HG03025 (cell line): ENCODE measurements at regions not wholly inside any gene's neighbourhood (a gene's known extent, or its start where the extent isn't known, plus 50 kb on each side); places are given as distances from the start of the nearest gene placed in this dataset.

ENCODE experiments used
- ATAC-seq: cut with Tn5 transposase; IDR thresholded peaks from one replicate; pipeline ENCODE4 v1.9.1; 2021; ENCODE audit warnings: mild to moderate bottlenecking, moderate library complexity; ENCODE audit not compliant: unreplicated experiment, low FRiP score

- ATAC-seq: peak; percentile 61
Observed at GRCh38 chr18:55121397-55122170, 162.3 kb upstream of the CCDC68 start.

DNA sequence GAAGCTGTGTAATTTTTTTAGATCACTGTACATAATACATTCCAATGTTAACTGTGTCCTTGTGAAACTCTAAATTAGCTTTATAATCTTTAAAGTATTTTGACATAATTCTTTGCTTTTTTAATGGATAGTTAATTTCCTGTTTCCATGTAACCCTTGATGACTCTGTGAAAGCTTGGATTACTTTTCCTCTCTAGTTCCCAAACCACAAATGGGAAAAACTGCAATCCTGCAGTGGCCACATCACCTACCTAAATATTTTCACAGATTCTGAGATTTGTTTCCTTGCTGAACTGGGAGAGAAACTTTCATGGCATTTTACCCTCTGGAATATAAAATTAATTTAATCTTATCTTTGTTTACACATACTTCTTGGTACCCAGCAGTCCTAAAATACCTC is 161.6 kb upstream of the CCDC68 start:
- ATAC-seq: no peak

- ATAC-seq: no peak
Observed at GRCh38 chr18:55119434-55119833, 160.2 kb upstream of the CCDC68 start.

DNA sequence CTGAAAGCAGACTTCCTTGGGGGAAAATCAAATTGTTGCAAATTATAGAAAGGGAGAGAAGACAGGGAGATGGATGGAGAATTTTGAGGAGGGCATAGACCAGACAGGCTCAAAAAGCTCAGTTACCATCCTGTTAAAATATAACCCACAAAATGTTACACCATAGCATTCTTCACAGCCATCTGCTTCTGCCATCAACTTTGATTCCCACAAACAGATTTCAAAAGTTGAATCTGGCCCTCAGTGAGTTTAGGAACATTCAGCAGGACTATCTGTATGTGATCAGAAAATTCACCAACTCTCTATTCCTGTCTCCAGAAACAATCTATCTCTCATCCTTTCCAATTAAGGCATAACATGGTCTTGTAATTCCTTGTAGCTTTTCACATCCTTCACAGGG is 159.8 kb upstream of the CCDC68 start:
- no peak for ATAC-seq

- ATAC-seq: no peak
Observed at GRCh38 chr18:55116863-55117262, 157.6 kb upstream of the CCDC68 start.

GRCh38 chr18:55115606-55116005 is 156.3 kb upstream of the CCDC68 start:
- ATAC-seq: no peak

DNA sequence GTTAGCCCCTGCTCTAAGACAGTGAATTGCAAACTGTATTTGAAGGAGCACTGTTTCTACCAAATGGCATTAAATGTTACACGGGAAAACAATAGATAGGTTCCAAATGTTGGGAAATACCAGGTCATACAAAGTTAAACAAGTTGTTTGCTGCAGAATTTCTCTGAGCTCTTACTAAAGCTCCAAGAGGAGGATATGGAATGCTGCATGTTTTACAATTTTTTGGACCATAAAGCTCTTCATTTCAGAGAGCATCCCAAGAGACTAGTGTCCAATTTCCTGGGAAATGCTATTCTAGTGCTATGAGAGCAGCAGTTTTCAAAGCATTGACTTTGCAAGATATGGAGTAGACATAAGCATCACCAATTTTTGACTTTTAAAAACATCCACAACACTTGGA is 155.6 kb upstream of the CCDC68 start:
- no peak for ATAC-seq

DNA sequence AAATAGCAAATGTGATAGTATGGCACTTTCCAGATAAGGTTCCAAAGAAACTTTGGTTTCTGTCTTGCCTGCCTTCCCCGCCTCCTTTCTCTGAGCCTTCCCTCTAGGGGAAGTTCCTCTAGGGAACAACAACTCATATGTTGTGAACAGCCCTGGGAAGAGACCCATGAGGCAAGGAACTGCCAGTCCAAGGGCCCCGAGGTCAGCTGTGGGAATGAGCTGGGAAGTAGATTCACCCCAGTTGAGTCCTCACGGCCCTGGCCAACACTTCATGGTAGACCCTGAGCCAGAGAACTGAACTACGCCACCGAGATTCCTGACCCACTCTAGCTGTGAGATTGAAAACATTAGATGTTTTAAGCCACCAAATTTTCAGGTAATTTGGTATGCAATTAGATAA is 154.5 kb upstream of the CCDC68 start:
- ATAC-seq: no peak

GRCh38 chr18:55111271-55111670 is 152.0 kb upstream of the CCDC68 start:
- no peak for ATAC-seq

- no peak for ATAC-seq
Observed at GRCh38 chr18:55110436-55110835, 151.2 kb upstream of the CCDC68 start.

- ATAC-seq: no peak
Observed at GRCh38 chr18:55109818-55110414, 150.7 kb upstream of the CCDC68 start.

- no peak for ATAC-seq
Observed at GRCh38 chr18:55106906-55107305, 147.6 kb upstream of the CCDC68 start.

- no peak for ATAC-seq
Observed at GRCh38 chr18:55106466-55106865, 147.2 kb upstream of the CCDC68 start.

- ATAC-seq: no peak
Observed at GRCh38 chr18:55105873-55106272, 146.6 kb upstream of the CCDC68 start.

DNA sequence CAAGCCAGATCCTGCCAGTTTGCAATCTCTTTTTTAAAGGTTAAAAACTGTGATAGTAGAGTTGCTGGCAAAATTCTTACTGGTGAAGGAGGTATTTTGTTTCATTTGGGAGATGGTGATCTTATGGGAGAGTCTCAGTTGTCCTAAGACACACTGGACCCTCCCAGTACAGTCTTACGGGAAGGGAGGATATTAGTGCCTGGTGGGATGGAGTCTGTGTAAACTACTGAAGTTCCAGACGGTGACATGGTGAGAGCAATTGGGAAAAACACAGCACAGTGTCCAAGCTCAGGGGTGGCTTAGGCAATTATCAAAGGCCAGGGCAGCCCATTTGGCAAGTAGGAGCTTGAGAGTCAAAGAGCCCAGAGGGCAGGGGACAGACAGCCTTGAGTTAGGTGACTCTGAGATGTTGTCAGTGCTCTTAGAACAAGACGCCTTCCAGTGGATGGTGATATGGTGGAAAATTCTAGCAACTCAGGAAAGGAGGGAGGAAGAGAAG is 143.7 kb upstream of the CCDC68 start:
- no peak for ATAC-seq

- ATAC-seq: no peak
Observed at GRCh38 chr18:55102501-55102900, 143.2 kb upstream of the CCDC68 start.

DNA sequence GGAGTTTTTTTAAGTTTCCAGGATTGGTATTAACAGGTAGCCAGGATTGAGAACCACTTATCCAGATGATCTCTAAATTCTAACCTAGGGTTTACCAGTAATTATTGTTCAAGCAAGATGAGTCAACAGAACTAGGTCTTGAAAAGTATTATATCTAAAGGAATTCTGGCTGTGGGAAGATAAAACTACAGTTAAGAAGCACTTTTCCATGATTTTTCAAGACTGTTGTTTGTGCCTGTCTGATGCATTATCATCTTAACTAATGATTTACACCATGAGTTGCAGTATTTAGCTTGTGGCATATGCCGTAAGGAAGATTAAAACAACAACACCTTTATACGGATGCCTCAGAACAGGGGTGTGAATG is 142.2 kb upstream of the CCDC68 start:
- no peak for ATAC-seq

- no peak for ATAC-seq
Observed at GRCh38 chr18:55100817-55101457, 141.7 kb upstream of the CCDC68 start.

DNA sequence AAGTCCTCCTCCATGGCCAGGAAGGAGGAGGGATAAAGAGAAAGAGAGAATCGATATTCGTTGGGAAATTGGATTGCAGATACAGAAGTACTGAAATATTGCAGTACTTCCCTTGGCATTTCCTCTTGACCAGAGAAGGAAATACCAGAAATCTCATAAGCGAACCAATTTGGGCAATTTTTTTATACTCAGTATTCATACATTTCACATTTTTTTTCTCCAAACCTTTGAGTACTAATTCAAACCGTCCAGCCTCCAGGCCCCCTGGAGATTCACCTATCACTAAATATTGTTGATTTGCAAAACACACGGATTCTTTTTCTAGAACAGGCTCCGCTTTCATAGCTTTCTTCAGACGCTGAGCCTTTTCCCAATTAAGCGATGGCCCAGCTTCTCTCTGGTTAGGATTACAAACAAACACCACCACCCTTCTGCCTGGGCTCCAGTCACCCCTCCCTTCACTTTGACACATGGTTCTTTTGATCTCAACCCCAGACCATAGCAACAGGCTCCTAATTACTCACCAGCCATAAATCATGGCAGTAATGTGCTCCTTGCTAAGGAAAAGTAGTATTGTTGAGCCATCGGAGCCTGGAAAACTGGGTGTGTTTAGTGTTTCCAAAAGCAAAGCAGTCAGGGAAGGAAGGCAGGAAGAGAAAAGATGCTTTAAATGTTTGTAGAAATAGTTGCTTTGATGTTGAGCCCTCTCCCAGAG is 138.4 kb upstream of the CCDC68 start:
- ATAC-seq: no peak

DNA sequence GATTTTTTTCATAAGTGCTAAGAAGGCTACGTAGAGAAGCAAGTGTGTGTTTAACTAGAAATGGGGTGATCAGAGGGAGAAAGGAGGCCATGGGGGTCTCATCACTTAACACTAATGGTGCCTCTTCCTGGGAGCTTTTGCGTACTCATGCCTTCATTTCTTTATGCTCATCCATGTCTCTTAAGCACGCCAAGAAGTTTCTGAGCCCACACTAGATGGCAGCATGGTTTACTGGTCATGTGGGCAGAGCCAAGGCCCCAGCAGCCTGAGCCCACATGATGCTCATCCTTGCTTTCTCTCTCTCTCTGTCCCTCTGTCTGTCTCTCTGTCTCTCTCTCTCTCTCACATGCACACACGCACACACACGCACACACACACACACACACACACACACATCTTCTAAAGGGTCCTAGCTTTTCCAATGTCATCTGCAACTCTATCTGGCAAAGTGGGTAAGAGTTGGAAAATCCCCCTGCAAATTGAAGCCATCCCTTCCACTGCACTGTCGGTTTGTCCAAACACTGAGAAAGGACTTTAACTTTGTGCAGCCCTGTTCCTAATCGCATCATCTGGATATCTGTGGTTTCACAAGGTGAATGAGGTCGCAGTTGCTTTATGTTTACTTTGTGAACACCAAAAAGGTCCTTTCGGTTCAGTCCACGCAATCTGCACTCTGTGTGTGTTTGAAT is 137.1 kb upstream of the CCDC68 start:
- ATAC-seq: peak; percentile 63

DNA sequence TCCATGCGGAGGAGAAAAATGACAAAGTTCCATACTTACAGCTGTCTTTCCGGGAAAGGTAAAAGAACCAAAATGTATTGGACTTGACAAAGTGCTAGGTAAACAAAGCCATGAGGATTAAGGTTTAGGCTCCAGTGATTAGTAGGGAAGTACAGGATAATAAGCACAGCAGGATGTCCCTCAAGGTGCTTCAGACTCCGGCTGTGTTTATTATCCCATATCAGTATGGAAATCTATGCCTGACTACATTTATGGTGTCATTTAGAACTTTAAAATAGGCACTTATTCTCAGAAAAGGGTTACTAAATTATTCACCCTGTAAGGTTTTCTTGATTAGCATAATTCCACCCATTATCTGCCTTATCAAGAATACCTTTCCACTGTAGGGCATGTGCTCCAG is 136.3 kb upstream of the CCDC68 start:
- no peak for ATAC-seq
